DMS53 treated with DMSO at 0.1 percent for 48 hours (cell line): ENCODE measurements at regions not wholly inside any gene's neighbourhood (a gene's known extent, or its start where the extent isn't known, plus 50 kb on each side); places are given as distances from the start of the nearest gene placed in this dataset.
"Not testable (repeated sequence)": the region's sequence is repeated elsewhere in the genome, so short reads cannot be mapped to it uniquely, and the experiment has no call there.

Experiments used
- DNase-seq: peaks from one replicate; lab custom pipeline; 2025; ENCODE audit not compliant: unreplicated experiment; lab: John Stamatoyannopoulos, UW

DNA sequence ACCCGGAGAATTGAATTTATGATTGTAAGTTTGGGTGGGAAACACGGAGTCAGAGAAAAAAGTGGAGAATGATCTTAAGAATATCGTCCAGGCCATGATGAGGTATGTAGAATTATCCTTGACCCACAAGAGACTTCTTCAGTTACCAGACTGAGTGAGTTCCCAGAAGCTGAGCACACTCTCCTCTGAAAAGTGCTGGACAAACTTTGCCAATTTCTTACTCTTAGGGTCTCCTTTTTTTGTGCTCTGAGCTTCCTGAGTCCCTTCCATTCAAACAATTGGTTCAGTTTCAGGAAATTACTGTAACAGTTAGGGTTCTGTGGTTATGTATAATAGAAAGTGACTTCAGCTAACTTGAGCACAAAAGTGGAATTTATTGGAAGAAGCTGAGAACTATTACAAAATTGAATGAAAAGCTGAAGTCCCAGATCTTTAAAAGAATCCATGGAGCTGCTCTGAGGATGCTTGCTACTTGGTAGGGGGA, 50.6 kb upstream of the EHBP1 start:
- no peak for DNase-seq

DNA sequence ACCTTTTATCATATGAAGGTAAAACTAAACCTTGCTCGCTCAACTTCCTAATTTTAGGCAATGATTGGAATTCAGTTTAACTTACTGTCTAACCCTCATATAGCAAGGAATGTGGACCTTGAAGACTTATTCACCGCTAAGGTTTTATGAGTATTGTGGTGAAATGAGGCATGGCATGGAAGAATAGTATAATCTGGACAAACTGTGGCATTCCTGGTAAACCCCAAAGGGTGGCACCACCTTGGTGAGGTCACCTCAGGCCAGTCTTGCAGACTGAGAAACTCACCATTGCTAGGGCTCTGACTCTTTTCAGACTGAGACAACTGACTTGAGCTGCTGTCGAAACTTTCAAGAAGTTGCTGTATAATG, 51.1 kb upstream of the EHBP1 start:
- DNase-seq = no peak

DNA sequence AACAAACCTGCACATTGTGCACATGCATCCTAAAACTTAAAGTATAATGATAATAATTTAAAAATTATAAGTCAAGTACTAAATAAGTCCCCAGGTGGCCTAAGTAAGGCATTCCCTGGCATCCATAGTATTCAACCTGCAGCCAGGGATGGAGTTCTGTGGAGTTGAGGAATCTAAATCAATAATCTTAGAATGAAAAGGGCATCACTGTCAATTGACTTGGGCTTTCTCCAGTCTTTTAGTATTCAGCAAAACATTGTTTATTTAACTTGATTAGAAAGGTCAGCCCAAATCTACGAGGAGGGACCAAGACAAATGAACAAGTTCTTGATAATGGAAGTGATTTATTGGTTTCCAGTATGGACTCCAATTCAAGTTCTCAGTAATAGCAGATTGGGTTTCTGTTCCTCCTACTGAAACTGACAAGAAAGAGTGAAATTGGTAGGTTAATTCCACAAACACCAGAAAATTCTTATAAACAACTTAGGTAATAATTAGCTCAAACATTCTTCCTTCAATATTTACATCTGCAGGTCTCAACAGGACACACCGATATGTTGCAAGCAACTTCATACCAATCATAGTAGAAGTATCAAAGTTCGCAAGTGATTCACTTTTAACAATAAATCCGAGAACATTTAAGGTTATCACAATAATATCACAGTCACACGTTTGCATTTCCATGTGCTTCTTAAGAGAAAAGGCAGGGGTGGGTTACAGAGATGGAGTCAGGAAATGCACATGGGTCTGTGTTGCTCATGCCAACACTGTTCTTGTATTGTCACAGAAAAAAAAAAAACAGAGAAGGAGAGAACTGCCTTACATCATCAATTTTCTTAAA, 51.7 kb upstream of the EHBP1 start:
- DNase-seq = no peak

DNA sequence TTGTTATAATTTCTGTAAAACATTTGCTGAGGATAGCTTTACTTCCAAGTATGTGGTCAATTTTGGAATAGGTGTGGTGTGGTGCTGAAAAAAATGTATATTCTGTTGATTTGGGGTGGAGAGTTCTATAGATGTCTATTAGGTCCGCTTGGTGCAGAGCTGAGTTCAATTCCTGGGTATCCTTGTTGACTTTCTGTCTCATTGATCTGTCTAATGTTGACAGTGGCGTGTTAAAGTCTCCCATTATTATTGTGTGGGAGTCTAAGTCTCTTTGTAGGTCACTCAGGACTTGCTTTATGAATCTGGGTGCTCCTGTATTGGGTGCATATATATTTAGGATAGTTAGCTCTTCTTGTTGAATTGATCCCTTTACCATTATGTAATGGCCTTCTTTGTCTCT, 56.4 kb upstream of the EHBP1 start:
- not testable (repeated sequence) for DNase-seq

DNA sequence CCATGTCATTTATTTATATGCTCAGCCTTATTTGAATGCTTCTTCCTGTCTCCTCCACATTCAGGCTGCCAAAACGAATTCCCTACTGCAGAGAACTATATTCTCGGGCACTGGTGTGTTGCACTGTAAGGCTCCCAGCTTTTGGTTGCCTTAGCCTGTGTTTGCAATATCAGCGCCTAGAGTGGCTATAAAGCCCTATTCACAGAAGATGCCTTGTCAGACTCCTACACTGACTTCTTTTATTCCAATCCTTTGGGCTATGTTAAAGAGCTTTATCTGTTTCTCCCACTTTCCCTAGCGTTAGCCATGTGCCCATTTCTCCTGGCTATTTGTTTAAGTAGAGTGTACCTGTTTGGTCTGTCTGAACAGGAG, 62.4 kb upstream of the EHBP1 start:
- no peak for DNase-seq

DNA sequence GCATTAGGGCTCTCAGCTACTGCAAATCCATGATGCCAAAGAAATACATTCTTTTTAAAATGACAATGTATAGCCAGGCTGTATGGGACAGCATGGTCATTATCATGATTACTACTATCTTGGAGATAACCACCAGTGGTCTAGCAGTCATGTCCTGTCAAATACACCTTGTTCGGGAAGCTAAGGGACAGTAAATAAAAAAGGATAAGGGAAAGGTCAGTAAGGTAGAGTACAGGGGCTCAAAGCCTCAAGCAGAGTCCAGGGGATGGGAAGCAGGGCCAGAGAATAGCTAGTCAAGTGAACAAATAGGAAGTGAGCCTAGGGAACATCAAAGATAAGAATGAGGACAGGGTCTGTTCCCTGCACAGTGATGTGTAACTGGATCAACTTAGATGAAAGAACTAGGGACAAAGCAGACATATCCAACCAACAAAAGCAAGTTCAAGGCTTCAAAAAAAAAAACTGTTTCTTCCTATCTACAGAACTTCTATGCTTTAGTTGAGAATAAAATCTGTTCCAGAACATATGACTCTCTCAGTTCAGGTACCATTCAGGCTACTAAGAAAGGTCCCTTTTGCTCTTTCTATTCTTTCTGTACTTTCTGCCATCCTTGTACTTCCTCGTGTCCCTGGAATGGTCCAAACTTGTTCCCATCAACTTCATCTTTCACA, 62.9 kb upstream of the EHBP1 start:
- DNase-seq = no peak

DNA sequence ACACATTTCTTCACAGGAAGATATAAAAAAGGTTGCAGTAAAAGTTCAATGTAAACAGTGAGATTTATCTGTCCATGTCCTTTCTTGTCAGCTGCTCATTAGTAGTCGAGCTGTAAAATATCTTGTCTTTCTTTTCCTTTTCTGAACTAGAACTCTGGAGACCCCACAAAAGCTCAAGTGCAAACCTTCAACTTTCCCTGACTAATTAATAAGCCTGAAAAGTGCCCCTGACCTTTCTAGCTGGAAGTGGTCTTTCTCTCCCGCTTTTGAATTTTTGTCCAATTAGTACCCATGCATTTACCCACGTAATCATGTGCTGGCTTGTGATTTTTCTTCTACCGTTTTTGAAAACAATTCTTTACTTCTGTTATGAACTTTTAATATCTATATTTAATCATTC, 63.6 kb upstream of the EHBP1 start:
- no peak for DNase-seq

DNA sequence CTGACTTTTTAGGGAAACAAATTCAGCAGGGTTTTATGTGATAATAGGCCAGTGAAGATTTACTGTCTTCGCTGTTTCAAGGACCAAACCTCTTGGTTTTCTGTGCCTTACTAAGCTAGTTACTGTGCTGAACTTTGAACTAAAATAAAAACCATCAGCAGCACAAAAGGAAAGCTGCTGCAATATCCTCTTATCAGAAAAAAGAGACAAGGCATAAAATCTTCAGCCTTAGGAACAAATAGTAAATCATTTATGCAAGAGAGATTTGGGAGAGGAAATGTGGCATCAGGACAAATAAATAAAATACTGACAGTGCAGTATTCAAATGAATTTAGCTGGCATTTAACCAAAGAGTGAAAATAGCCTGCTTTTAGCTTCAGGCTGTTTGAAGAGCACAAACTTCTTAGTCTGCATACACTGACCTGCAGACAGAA, 64.1 kb upstream of the EHBP1 start:
- DNase-seq = no peak

DNA sequence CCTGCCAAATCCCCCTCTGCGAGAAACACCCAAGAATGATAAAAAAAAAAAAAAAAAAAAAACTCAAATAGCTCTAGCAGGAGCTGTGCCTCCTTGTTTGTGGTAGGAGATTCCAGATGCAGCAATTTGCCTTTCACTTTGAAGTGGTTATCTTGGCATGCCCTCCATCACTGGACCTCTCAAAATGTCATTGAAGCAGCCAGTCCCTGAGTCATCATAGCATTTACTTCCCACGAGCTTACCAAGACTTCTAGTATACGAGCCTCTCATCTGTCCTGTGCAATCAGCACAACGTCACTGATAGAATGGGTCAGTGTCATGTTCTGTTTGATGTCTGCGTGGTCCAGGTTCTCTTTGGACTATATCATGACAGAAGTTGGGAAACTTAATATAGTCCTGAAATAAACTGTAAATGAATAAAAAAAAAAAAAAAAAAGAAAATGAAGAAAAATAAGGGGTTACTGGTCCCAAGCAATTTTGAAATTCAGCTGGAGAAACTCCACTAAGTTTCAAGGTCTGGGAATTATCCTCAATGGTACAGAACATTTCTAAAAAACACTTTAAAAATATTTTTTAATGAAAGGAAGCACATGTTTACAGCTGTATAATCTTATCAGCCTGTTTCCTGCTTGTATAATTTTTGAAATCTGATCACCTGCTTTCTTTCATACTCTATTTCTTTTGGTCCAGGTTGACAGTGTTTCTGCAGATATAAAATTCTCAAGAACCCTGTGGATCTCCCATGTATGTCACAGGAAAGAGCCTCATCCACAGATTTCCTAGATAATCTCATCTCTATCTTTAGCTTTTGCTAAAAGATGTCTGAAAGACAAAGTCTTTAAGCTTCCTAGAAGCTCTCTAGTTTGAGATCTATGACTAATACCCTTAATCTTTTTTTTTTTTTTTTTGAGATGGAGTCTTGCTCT, 74.1 kb upstream of the EHBP1 start:
- DNase-seq = peak; percentile 39

DNA sequence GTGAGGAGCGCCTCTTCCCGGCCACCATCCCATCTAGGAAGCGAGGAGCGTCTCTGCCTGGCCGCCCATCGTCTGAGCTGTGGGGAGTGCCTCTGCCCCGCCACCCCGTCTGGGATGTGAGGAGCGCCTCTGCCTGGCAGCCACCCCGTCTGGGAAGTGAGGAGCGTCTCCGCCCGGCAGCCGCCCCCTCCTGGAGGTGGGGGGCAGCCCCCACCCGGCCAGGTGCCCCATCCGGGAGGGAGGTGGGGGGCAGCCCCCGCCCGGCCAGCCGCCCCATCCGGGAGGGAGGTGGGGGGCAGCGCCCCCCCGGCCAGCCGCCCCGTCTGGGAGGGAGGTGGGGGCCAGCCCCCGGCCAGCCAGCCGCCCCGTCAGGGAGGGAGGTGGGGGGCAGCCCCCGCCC, 75.3 kb upstream of the EHBP1 start:
- DNase-seq = not testable (repeated sequence)

DNA sequence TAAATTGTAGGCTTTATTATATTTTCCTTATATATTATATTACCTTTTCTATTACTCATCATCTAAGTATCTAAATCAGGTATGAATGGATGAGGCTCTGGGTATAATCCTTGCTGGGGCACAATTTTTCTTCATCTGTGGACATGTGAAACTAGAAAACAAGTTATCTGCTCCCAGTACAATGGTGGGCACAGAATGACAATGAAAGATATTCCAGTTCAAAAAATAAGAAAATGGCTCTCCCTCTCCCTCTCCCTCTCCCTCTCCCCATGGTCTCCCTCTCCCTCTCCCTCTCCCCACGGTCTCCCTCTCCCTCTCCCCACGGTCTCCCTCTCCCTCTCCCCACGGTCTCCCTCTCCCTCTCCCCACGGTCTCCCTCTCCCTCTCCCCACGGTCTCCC, 76.2 kb upstream of the EHBP1 start:
- DNase-seq = not testable (repeated sequence)

DNA sequence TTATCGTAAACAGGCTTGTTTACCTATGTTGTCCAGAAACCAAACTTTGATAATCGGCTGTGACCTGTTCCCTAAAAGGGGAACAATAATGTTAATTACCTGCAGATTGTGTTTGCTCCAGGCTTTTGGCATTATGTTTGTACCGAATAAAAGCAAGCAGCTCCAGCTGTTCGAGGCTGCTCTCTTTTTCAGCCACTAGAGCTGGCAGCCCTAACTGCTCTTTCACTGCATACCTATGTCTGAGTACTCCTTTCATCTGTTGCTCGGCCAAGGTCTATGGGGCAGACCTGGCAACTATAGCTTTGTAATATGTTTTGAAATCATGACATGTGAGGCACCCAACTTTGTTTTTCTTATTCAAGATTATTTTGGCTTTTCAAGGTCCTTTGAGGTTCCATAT, 77.8 kb upstream of the EHBP1 start:
- no peak for DNase-seq

DNA sequence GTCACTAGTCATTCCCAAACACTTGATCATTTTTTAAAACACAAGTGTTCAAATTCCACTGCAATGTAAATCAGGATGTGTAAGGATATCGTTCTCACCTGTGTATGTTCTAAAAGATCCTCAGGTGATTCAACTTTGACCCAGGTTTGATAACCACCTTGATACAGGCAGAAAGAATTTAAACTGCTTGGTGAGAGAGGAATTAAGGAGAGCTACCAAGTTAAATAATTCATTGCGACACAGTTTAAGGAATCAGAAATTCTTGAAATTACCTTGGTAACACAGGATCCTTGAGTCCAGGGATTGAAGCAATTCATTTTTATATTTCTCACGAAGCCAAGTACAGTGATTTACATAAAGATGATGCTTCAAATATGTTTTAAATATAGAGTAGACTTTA, 80.7 kb upstream of the EHBP1 start:
- no peak for DNase-seq

DNA sequence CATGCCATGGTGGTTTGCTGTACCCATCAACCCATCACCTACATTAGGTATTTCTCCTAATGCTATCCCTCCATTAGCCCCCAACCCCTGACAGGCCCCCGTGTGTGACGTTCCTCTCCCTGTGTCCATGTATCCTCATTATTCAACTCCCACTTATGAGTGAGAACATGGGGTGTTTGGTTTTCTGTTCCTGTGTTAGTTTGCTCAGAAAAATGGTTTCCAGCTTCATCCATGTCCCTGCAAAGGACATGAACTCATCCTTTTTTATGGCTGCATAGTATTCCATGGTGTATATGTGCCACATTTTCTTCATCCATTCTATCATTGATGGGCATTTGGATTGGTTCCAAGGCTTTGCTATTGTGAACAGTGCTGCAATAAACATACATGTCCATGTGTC, 89.0 kb upstream of the EHBP1 start:
- DNase-seq = not testable (repeated sequence)

DNA sequence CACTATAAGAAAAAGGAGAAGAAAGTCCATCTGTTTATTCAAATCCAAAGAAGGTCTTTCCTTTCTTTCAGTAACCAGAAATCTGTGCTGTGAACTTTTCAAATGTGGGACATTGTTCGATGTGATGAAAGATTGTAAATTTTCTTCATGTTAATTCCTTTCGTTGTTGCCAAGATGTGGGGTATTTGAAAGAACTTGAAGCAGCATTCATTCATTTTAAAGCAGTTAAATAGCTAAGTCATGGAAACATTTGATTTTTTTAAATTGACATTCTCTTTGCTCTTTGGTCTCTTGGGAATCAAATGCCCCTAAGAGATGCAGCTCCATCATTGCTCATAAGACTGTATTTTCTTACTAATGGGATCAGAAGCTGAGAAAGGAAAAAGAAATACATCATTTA, 93.7 kb upstream of the EHBP1 start:
- DNase-seq = no peak

DNA sequence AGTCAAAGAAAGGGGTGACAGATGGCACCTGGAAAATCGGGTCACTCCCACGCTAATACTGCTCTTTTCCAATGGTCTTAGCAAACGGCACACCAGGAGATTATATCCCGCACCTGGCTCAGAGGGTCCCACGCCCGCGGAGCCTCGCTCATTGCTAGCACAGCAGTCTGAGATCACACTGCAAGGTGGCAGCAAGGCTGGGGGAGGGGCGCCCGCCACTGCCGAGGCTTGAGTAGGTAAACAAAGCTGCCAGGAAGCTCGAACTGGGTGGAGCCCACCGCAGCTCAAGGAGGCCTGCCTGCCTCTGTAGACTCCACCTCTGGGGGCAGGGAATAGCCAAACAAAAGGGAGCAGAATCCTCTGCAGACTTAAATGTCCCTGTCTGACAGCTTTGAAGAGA, 99.5 kb upstream of the TMEM17 start:
- not testable (repeated sequence) for DNase-seq

DNA sequence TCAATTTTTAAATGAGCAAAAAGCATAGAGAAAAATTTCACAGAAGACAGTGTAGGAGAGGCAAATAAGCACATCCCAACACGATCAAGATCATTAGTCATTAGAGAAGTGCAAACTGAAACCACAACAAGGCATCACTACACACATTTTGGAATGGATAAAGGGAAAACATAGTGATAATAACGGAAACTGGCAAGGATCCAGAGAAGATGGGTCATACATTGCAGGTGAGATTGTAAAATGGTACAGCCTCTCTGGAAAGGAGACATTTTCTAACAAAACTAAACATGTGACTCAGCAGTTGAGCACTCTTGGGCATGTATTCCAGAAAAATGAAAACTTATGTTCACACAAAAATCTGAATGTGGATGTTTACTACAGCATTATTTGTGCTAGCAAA, 98.3 kb upstream of the TMEM17 start:
- peak; percentile 11 for DNase-seq

DNA sequence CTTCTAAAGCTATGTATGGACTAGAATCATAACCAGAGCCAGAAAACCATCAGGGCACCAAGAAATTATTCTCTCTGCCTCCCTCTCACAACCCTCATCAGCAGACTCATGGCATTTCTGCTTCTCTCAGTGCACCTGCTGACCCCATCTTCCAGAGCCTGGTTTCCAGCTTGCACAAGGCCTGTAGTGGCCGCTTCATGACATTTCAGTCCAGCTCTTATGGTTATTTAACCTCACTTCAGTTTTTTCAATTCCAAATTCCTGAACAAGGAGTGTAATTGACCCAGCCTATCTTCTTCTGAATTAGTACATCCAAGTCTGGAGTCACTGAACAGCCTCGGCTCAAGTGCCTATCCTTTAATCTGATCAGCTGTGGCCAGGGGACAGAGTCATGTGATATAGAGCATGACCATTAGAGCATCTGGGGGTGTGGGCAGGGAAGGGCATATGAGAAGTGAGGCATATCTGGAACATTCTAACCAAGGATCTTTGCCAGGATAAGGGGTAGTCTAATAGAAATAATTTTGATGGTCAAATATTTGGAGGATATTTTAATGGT, 97.2 kb upstream of the TMEM17 start:
- DNase-seq = no peak

DNA sequence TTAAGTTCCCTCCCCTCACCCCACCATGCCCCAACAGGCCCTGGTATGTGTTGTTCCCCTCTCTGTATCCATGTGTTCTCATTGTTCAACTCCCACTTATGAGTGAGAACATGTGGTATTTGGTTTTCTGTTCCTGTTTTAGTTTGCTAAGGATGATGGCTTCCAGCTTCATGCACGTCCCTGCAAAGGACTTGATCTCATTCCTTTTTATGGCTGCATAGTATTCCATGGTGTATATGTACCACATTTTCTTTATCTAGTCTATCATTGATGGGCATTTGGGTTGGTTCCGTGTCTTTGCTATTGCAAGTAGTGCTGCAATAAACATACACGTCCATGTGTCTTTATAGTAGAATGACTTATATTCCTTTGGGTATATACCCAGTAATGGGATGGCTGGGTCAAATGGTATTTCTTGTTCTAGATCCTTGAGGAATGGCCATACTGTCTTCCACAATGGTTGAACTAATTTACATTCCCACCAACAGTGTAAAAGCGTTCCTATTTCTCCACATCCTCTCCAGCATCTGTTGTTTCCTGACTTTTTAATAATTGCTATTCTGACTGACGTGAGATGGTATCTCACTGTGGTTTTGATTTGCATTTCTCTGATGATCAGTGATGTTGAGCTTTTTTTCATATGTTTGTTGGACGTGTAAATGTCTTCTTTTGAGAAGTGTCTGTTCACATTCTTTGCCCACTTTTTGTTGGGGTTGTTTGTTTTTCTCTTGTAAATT, 93.8 kb upstream of the TMEM17 start:
- not testable (repeated sequence) for DNase-seq

DNA sequence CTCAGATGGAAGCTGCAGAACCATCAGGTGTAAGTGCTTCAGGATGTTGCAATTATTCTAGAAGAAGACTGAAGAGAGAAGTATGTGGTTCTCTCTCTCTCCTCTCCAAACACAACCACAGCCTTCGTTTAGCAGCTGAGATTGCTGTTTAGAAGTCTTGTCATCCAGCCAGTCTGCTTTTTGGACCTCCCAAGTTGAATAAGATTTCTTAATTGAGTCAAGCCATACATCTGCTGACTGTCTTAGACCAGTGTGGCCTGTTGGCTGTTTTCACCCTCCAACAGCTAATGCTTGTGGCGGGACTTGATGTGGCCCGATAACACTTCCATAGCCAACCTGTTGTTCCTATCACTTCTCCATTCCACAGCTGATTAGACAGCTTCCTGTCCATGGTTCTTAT, 91.3 kb upstream of the TMEM17 start:
- DNase-seq = no peak
